ENCODE measurements at regions not wholly inside any gene's neighbourhood (a gene's known extent, or its start where the extent isn't known, plus 50 kb on each side); places are given as distances from the start of the nearest gene placed in this dataset.

- no peak for DNase-seq
- Histone ChIP-seq H3K4me1 (no peaks in the 10 kb centered on the region), H3K27ac (no peak overlapping the region), H3K4me3 (no peak overlapping the region), H3K27me3 (no peaks in the 10 kb centered on the region), H3K9me3 (no peaks in the 10 kb centered on the region), H3K36me3 (no peaks in the 10 kb centered on the region)
- TF ChIP-seq CTCF (IDR thresholded peaks at IDR 0.05) = no peak
- ATAC-seq = no peak
- intact Hi-C loops (cut with DNase I) = no loop called here
These were observed 55.3 kb upstream of the NRBF2 start for GRCh38 chr10:63077800-63078199.

GRCh38 chr10:63072951-63073350 lies 60.2 kb upstream of the NRBF2 start:
- H3K27me3 ChIP-seq = peaks cover 0 to 9% of the 10 kb centered on the region in 2 donors
- no peak for TF ChIP-seq CTCF (IDR thresholded peaks at IDR 0.05)
- ATAC-seq = no peak
- H3K4me3 ChIP-seq = no peak overlapping the region
- no peak overlapping the region for H3K27ac ChIP-seq
- peak in 1 of 4 donors; percentile 65 for DNase-seq
- no peaks in the 10 kb centered on the region for H3K4me1 ChIP-seq
- intact Hi-C loops (cut with DNase I) = no loop called here
- no peaks in the 10 kb centered on the region for H3K9me3 ChIP-seq
- H3K36me3 ChIP-seq = no peaks in the 10 kb centered on the region

- H3K27ac ChIP-seq = no peak overlapping the region
- H3K27me3 ChIP-seq = peaks cover 0 to 9% of the 10 kb centered on the region in 2 donors
- peak; percentile 86 for ATAC-seq
- H3K4me3 ChIP-seq = no peak overlapping the region
- peak in 3 of 4 donors; percentile 10 to 54 (median 51) for DNase-seq
- no peaks in the 10 kb centered on the region for H3K4me1 ChIP-seq
- H3K36me3 ChIP-seq = no peaks in the 10 kb centered on the region
- H3K9me3 ChIP-seq = no peaks in the 10 kb centered on the region
- TF ChIP-seq CTCF (IDR thresholded peaks at IDR 0.05) = no peak
- intact Hi-C loops (cut with DNase I) = no loop called here
These were observed 62.0 kb upstream of the NRBF2 start for GRCh38 chr10:63071145-63071544.

- H3K4me1 ChIP-seq = no peaks in the 10 kb centered on the region
- H3K9me3 ChIP-seq = no peaks in the 10 kb centered on the region
- no peak for TF ChIP-seq CTCF (IDR thresholded peaks at IDR 0.05)
- H3K27me3 ChIP-seq = peaks cover 0 to 9% of the 10 kb centered on the region in 2 donors
- no peaks in the 10 kb centered on the region for H3K36me3 ChIP-seq
- no peak overlapping the region for H3K27ac ChIP-seq
- no peak for ATAC-seq
- no peak overlapping the region for H3K4me3 ChIP-seq
- no peak for DNase-seq
- intact Hi-C loops (cut with DNase I) = no loop called here
These were observed 63.8 kb upstream of the NRBF2 start for GRCh38 chr10:63069318-63069717.

- Histone ChIP-seq H3K9me3 (no peaks in the 10 kb centered on the region), H3K27ac (no peak overlapping the region), H3K27me3 (peaks cover 0 to 9% of the 10 kb centered on the region in 2 donors), H3K4me1 (no peaks in the 10 kb centered on the region), H3K36me3 (no peaks in the 10 kb centered on the region), H3K4me3 (no peak overlapping the region)
- no peak for ATAC-seq
- intact Hi-C loops (cut with DNase I) = no loop called here
- TF ChIP-seq CTCF (IDR thresholded peaks at IDR 0.05) = no peak
- DNase-seq = no peak
These were observed 64.9 kb upstream of the NRBF2 start for GRCh38 chr10:63068246-63068645.
